BE2C (cell line): ENCODE measurements at regions not wholly inside any gene's neighbourhood (a gene's known extent, or its start where the extent isn't known, plus 50 kb on each side); places are given as distances from the start of the nearest gene placed in this dataset.

Experiments
- DNase-seq: peaks from one replicate; pipeline ENCODE4 v3.0.0-alpha.2; 2020
- H3K27me3 ChIP-seq: fragments of 250-450 bp; sonication (Bioruptor Pico); 2 replicates; pipeline ENCODE4 v1.5.1; 2020; ENCODE audit warnings: mild to moderate bottlenecking
- H3K36me3 ChIP-seq: fragments of 250-450 bp; sonication (Bioruptor Pico); 2 replicates; pipeline ENCODE4 v1.5.1; 2020; ENCODE audit warnings: mild to moderate bottlenecking
- H3K4me1 ChIP-seq: fragments of 250-450 bp; sonication (Bioruptor Pico); 2 replicates; pipeline ENCODE4 v1.5.1; 2020
- H3K4me3 ChIP-seq: 2 replicates; pipeline ENCODE4 v1.5.1; 2011; ENCODE audit warnings: low read depth, low read length
- H3K9me3 ChIP-seq: fragments of 250-450 bp; sonication (Bioruptor Pico); 2 replicates; pipeline ENCODE4 v1.5.1; 2020
- TF ChIP-seq, protein P1 (sequence below): IDR thresholded peaks from 2 replicates; pipeline ENCODE4 v1.5.1; 2012; ENCODE audit warnings: mild to moderate bottlenecking, low read depth, low read length

GRCh38 chr2:103977241-103977640 is 876.7 kb upstream of the POU3F3 start:
- Histone ChIP-seq H3K4me3 (no peak overlapping the region), H3K9me3 (no peaks in the 10 kb centered on the region), H3K4me1 (no peaks in the 10 kb centered on the region), H3K27me3 (no peaks in the 10 kb centered on the region), H3K36me3 (no peaks in the 10 kb centered on the region)
- TF ChIP-seq, protein P1, sequence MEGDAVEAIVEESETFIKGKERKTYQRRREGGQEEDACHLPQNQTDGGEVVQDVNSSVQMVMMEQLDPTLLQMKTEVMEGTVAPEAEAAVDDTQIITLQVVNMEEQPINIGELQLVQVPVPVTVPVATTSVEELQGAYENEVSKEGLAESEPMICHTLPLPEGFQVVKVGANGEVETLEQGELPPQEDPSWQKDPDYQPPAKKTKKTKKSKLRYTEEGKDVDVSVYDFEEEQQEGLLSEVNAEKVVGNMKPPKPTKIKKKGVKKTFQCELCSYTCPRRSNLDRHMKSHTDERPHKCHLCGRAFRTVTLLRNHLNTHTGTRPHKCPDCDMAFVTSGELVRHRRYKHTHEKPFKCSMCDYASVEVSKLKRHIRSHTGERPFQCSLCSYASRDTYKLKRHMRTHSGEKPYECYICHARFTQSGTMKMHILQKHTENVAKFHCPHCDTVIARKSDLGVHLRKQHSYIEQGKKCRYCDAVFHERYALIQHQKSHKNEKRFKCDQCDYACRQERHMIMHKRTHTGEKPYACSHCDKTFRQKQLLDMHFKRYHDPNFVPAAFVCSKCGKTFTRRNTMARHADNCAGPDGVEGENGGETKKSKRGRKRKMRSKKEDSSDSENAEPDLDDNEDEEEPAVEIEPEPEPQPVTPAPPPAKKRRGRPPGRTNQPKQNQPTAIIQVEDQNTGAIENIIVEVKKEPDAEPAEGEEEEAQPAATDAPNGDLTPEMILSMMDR: no peak
- no peak for DNase-seq

DNA sequence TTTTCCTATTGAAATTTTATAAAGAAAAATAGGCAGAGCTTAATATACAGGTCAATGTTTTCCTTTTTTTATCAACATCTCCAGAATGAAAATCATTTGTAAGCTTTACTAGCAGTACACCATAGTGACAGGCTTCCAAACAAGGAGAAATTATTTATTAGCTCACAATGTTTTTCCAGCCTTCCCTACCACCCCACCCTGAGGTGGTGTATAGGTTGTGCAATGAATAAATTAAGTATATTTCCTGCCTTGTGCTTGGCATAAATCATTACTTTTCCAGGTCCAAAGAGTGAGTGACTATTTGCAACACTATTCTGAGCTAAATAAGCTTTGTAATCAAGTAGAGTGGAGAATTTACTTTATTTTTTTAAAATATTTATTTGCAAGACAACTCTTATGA is 876.2 kb upstream of the POU3F3 start:
- Histone ChIP-seq H3K27me3 (no peaks in the 10 kb centered on the region), H3K4me3 (no peak overlapping the region), H3K36me3 (no peaks in the 10 kb centered on the region), H3K4me1 (no peaks in the 10 kb centered on the region), H3K9me3 (no peaks in the 10 kb centered on the region)
- TF ChIP-seq, protein P1: no peak
- no peak for DNase-seq

GRCh38 chr2:103980401-103980800 is 873.5 kb upstream of the POU3F3 start:
- Histone ChIP-seq H3K9me3 (no peaks in the 10 kb centered on the region), H3K27me3 (no peaks in the 10 kb centered on the region), H3K4me1 (no peaks in the 10 kb centered on the region), H3K36me3 (no peaks in the 10 kb centered on the region), H3K4me3 (no peak overlapping the region)
- TF ChIP-seq, protein P1: no peak
- DNase-seq: no peak

DNA sequence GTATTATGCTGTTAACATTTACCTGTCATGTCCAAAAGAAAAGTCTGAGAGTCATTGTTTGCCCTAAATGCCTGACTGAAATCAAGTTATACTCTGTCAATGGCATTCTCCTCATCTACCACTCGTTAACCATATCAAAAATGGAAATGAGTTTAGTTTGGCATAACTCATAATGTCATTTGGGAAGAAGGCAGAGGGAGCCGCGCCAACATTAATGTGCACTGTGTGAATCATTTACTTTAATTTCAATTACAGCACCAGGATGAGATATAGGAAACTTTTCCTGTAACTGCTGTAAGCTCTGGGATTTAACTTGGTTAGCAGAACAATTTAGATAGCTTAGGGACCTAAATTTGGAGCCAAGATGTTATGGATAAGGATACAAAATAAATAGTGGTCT is 871.2 kb upstream of the POU3F3 start:
- Histone ChIP-seq H3K27me3 (no peaks in the 10 kb centered on the region), H3K4me3 (no peak overlapping the region), H3K4me1 (no peaks in the 10 kb centered on the region), H3K9me3 (no peaks in the 10 kb centered on the region), H3K36me3 (no peaks in the 10 kb centered on the region)
- DNase-seq: no peak
- TF ChIP-seq, protein P1: no peak

- TF ChIP-seq, protein P1: no peak
- no peaks in the 10 kb centered on the region for H3K9me3 ChIP-seq
- H3K36me3 ChIP-seq: no peaks in the 10 kb centered on the region
- H3K27me3 ChIP-seq: no peaks in the 10 kb centered on the region
- DNase-seq: no peak
- no peaks in the 10 kb centered on the region for H3K4me1 ChIP-seq
- no peak overlapping the region for H3K4me3 ChIP-seq
These were observed 867.9 kb upstream of the POU3F3 start for GRCh38 chr2:103986001-103986400.

DNA sequence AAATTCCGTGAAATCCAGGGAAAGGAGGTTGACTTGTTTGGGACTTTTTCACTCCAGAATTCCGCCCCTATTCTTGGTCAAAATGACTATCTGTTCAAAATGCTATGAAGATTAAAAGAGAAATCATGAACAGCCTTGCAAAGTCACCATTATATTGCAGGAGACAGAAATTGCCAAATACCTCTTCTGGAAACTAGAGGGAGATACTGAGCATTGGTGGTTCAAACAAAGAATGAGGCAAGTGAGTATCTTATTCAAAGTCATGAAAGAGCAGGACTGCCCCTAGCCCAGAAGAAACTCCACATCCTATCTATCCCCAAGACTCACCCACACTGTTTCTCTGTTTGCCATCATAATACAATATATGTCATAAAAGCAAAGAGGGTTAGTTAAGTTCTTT is 862.3 kb upstream of the POU3F3 start:
- Histone ChIP-seq H3K27me3 (no peaks in the 10 kb centered on the region), H3K36me3 (no peaks in the 10 kb centered on the region)
- no peak for DNase-seq

More for the DNA sequence above, 862.3 kb upstream of the POU3F3 start:
- Histone ChIP-seq H3K4me3 (no peak overlapping the region), H3K9me3 (no peaks in the 10 kb centered on the region), H3K4me1 (no peaks in the 10 kb centered on the region)
- TF ChIP-seq, protein P1: peak; percentile 30
